Cardiac muscle cell (in vitro differentiated cells and primary cell): ENCODE measurements at regions not wholly inside any gene's neighbourhood (a gene's known extent, or its start where the extent isn't known, plus 50 kb on each side); places are given as distances from the start of the nearest gene placed in this dataset.
"Not testable (repeated sequence)": the region's sequence is repeated elsewhere in the genome, so short reads cannot be mapped to it uniquely, and the experiment has no call there.

Source experiments
- DNase-seq, 2 donors: peaks; one replicate each; pipeline versions ENCODE4 v3.0.0 to v3.0.0-alpha.2; 2010 to 2017; ENCODE audit warnings: low read depth in 1 of 2, low spot score in 1 of 2
- H3K27ac ChIP-seq: fragments of 200-600 bp; sonication (generic); 2 replicates; pipeline ENCODE4 v1.5.1; 2016
- H3K27me3 ChIP-seq: fragments of 200-600 bp; sonication (generic); 2 replicates; pipeline ENCODE4 v1.6.0; 2016; ENCODE audit warnings: control low read depth
- H3K36me3 ChIP-seq: fragments of 200-600 bp; sonication (generic); 2 replicates; pipeline ENCODE4 v1.5.1; 2016; ENCODE audit warnings: control low read depth
- H3K4me1 ChIP-seq: fragments of 200-600 bp; sonication (generic); 2 replicates; pipeline ENCODE4 v1.8.1; 2017; ENCODE audit warnings: low read depth, mild to moderate bottlenecking, mixed run types
- H3K4me3 ChIP-seq: fragments of 200-600 bp; sonication (generic); 2 replicates; pipeline ENCODE4 v1.5.1; 2016; ENCODE audit warnings: mild to moderate bottlenecking
- H3K9me3 ChIP-seq: fragments of 200-600 bp; sonication (generic); 2 replicates; pipeline ENCODE4 v1.5.1; 2017; ENCODE audit warnings: low read depth, mild to moderate bottlenecking, control low read depth
- TF ChIP-seq, protein P1 (sequence below): IDR thresholded peaks from 2 replicates; pipeline ENCODE4 v1.5.1; 2012; ENCODE audit warnings: low read depth, mild to moderate bottlenecking, low read length

DNA sequence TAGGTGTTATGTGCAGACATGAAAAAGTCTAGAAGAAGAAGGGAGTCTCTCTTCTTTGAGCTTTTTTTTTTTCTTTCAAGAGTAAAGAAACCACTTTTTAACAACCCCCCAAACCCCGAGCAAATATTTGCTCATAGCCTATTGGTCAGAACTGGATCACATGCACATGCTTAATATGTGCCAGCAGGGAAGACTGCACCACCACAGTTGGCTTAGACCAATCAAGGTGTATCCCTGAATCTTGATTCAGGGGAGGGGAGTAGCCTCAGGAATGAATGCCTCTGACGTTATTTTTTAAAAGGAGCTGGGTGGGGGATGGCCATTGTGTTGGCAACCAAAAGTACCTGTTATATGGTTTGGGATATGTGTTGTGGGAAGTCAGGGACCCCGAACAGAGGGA lies 171.4 kb upstream of the NABP1 start:
- Histone ChIP-seq H3K36me3 (no peaks in the 10 kb centered on the region), H3K27ac (no peak overlapping the region), H3K9me3 (no peaks in the 10 kb centered on the region), H3K27me3 (no peaks in the 10 kb centered on the region), H3K4me3 (no peak overlapping the region), H3K4me1 (peaks cover 3% of the 10 kb centered on the region)
- TF ChIP-seq, protein P1, sequence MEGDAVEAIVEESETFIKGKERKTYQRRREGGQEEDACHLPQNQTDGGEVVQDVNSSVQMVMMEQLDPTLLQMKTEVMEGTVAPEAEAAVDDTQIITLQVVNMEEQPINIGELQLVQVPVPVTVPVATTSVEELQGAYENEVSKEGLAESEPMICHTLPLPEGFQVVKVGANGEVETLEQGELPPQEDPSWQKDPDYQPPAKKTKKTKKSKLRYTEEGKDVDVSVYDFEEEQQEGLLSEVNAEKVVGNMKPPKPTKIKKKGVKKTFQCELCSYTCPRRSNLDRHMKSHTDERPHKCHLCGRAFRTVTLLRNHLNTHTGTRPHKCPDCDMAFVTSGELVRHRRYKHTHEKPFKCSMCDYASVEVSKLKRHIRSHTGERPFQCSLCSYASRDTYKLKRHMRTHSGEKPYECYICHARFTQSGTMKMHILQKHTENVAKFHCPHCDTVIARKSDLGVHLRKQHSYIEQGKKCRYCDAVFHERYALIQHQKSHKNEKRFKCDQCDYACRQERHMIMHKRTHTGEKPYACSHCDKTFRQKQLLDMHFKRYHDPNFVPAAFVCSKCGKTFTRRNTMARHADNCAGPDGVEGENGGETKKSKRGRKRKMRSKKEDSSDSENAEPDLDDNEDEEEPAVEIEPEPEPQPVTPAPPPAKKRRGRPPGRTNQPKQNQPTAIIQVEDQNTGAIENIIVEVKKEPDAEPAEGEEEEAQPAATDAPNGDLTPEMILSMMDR, result no peak
- no peak for DNase-seq

DNA sequence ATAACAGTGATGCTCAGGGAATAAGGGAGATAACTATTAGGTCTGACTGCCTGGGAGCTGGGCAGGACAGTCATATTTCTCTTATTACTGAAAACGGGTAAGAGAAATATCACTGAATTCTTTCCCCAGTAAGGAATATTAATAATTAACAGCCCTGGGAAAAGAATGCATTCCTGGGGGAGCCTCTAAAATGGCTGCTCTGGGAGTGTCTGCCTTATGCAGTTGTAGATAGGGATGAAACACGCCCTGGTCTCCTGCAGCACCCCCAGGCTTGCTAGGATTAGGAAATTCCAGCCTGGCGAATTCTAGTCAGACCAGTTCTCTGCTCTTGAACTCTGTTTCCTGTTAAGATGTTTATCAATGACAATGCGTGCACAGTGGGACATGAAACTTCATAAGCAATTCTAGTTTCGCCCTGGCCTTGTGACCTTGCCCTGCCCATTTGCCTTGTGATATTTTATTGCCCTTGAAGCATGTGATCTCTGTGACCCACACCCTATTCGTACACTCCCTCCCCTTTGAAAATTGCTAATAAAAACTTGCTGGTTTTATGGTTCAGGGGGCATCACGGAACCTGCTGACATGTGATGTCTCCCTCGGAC lies 170.6 kb upstream of the NABP1 start:
- H3K27me3 ChIP-seq, DNase-seq, H3K9me3 ChIP-seq, H3K4me3 ChIP-seq, H3K36me3 ChIP-seq, H3K27ac ChIP-seq, H3K4me1 ChIP-seq: not testable (repeated sequence)

DNA sequence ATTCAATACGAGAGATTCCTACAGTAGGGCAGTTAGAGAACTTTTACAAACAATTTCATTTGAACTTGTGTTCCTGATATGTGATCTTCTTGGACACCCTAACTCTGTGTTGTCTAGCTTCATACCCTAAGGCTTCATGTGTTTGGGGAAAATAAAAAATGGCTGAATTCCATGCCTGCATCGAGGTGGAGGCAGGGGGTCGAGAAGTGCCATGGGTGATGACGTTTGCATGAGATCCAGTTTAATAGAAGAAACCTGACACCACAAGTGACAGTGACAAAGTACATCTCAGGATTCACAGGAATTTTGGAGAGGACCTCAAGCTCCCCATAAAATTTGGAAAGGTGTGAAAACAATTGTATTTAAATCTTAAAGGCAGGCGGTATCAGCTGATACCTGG lies 169.2 kb upstream of the NABP1 start:
- Histone ChIP-seq H3K27me3 (no peaks in the 10 kb centered on the region), H3K27ac (no peak overlapping the region), H3K9me3 (no peaks in the 10 kb centered on the region), H3K4me3 (no peak overlapping the region), H3K4me1 (no peaks in the 10 kb centered on the region), H3K36me3 (no peaks in the 10 kb centered on the region)
- no peak for DNase-seq
- TF ChIP-seq, protein P1, result no peak

DNA sequence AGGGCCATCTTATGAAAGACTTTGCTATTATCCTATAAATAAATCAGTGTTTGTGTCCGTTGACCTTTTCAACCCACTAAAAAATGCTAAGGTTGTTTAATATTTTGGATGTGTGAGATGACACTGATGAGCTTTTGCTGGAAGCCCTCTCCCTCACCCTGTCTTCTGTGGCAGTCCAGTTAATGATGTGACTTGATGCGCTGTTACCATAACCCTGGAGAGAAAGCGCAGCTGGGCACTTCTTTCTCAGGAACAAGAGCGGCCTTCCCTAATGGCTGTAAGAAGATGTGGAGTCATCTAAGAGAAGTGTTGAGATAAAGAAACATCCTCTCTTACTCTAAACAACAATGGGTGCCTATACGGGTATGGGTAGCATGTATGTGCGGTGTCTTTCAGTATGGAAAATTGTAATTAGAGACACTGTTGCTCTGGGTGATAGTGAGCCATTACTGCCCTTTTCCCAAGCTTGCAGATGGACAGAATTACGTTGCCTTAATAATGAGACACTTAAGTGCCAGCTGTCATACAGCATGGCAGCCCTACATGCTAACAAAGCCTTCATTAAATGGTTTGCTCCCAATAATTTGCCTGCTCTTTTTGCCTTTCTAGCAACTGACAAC lies 165.6 kb upstream of the NABP1 start:
- H3K27ac ChIP-seq, result no peak overlapping the region
- no peaks in the 10 kb centered on the region for H3K27me3 ChIP-seq
- TF ChIP-seq, protein P1, result no peak
- no peak overlapping the region for H3K4me3 ChIP-seq
- no peaks in the 10 kb centered on the region for H3K36me3 ChIP-seq
- no peaks in the 10 kb centered on the region for H3K9me3 ChIP-seq
- DNase-seq, result no peak
- H3K4me1 ChIP-seq, result no peaks in the 10 kb centered on the region

DNA sequence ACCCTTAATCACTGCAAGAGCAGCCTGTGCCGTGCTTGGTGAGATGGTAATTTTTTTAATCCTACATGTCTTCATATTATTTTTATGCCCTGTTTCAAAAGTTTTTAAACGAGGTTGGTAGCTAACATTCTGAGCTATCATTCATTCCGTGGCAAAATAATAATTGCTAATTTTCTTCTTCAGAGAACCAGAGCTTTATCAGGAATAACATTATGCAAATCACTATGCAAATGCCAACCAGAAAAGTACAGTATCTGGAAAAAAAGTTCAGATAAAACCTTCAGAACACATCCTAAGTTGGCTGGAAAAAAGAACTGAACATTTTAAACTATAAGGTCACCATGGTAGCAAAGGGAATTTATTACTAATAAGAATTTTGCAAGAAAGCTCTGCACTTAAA lies 165.1 kb upstream of the NABP1 start:
- Histone ChIP-seq H3K4me1 (no peaks in the 10 kb centered on the region), H3K27me3 (no peaks in the 10 kb centered on the region), H3K4me3 (no peak overlapping the region), H3K9me3 (no peaks in the 10 kb centered on the region), H3K27ac (no peak overlapping the region), H3K36me3 (no peaks in the 10 kb centered on the region)
- no peak for DNase-seq
- TF ChIP-seq, protein P1, result no peak

DNA sequence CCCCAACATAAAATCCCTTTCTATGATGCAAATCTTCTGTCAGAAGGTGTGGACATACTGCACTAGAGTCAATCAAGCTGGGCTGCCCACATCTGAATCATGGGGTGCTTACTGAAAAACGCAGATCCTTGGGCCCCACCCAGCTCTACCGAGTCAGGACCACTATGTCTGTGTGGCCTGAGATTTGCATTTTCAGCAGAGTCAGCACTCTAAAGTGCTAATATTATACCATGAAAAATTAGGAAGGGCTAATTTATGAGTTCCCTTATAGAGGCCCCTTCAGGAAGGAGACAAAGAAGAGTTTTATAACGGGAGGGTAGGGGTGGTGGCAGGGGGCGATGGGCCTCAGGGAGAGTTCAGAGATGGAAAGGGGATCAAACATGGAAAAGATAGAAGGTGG lies 163.3 kb upstream of the NABP1 start:
- no peaks in the 10 kb centered on the region for H3K4me1 ChIP-seq
- DNase-seq, result no peak
- H3K9me3 ChIP-seq, result no peaks in the 10 kb centered on the region
- H3K27ac ChIP-seq, result no peak overlapping the region
- no peaks in the 10 kb centered on the region for H3K27me3 ChIP-seq
- TF ChIP-seq, protein P1, result no peak
- H3K4me3 ChIP-seq, result no peak overlapping the region
- H3K36me3 ChIP-seq, result no peaks in the 10 kb centered on the region
